ENCODE measurements at regions not wholly inside any gene's neighbourhood (a gene's known extent, or its start where the extent isn't known, plus 50 kb on each side); places are given as distances from the start of the nearest gene placed in this dataset.

DNA sequence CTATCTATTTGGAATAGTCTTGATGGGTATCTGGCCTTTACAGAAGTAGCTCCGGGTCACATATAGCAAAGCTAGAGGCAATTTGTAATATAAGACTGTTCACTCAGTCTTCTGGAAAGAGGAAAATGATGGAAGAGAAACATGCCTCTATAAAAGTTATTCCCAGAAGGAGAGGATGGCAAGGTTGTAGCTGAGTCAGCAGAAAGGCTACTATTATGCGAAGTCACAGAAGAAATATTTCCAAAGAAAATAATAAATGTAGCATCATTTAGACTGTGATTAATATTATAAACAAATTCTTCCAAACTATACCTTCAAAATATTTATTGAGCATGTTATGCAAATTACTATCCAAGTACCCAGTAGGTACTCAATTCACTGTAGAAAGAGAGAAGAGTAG, 1027.7 kb upstream of the TMEFF2 start:
- Histone ChIP-seq H3K9me3 (ENCODE audit: insufficient read depth, low read length) (no peaks in the 10 kb centered on the region), H3K4me2 (ENCODE audit: low read length) (no peak overlapping the region), H3K4me3 (ENCODE audit: low read length) (no peak overlapping the region), H3K4me1 (ENCODE audit: low read length) (no peaks in the 10 kb centered on the region), H3K27ac (ENCODE audit: low read length) (no peak overlapping the region), H3K36me3 (replicated peaks; ENCODE audit: low read depth, low read length) (no peaks in the 10 kb centered on the region), H3K9ac (ENCODE audit: low read length) (no peak overlapping the region), H2AFZ (ENCODE audit: low read depth, low read length) (no peak overlapping the region), H4K20me1 (ENCODE audit: insufficient read depth, low read length) (no peaks in the 10 kb centered on the region), H3K27me3 (ENCODE audit: low read depth, low read length) (no peaks in the 10 kb centered on the region), H3K79me2 (ENCODE audit: low read length) (no peaks in the 10 kb centered on the region)
- TF ChIP-seq EZH2phosphoT487 (IDR thresholded peaks at IDR 0.05; ENCODE audit: low read depth) = no peak
- TF ChIP-seq, protein P1, sequence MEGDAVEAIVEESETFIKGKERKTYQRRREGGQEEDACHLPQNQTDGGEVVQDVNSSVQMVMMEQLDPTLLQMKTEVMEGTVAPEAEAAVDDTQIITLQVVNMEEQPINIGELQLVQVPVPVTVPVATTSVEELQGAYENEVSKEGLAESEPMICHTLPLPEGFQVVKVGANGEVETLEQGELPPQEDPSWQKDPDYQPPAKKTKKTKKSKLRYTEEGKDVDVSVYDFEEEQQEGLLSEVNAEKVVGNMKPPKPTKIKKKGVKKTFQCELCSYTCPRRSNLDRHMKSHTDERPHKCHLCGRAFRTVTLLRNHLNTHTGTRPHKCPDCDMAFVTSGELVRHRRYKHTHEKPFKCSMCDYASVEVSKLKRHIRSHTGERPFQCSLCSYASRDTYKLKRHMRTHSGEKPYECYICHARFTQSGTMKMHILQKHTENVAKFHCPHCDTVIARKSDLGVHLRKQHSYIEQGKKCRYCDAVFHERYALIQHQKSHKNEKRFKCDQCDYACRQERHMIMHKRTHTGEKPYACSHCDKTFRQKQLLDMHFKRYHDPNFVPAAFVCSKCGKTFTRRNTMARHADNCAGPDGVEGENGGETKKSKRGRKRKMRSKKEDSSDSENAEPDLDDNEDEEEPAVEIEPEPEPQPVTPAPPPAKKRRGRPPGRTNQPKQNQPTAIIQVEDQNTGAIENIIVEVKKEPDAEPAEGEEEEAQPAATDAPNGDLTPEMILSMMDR (IDR thresholded peaks at IDR 0.05; ENCODE audit: low read depth, low read length) = no peak

DNA sequence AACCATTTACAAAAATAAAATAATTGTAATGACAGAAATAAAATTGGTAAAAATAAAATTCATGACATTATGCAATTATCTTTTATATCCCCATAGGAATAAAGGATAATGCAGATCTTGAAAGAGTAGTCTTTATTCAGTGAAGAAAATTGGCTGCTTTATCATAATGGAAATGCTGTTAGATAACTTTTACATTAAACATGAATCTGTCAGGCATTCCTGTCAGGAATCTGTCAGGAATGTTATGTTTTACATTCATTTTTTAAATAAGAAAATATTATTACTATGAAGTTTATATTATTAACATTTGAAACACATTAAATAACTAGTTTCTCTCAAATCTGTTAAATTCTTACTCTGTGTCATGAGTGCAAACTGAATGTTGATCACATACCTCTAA, 1024.7 kb upstream of the TMEFF2 start:
- Histone ChIP-seq H3K4me3 (ENCODE audit: low read length) (no peak overlapping the region), H3K27me3 (ENCODE audit: low read depth, low read length) (no peaks in the 10 kb centered on the region), H3K9me3 (ENCODE audit: insufficient read depth, low read length) (no peaks in the 10 kb centered on the region), H2AFZ (ENCODE audit: low read depth, low read length) (no peak overlapping the region), H3K36me3 (replicated peaks; ENCODE audit: low read depth, low read length) (no peaks in the 10 kb centered on the region), H3K79me2 (ENCODE audit: low read length) (no peaks in the 10 kb centered on the region), H4K20me1 (ENCODE audit: insufficient read depth, low read length) (no peaks in the 10 kb centered on the region), H3K9ac (ENCODE audit: low read length) (no peak overlapping the region), H3K4me1 (ENCODE audit: low read length) (no peaks in the 10 kb centered on the region), H3K27ac (ENCODE audit: low read length) (no peak overlapping the region), H3K4me2 (ENCODE audit: low read length) (no peak overlapping the region)
- TF ChIP-seq, protein P1 (IDR thresholded peaks at IDR 0.05; ENCODE audit: low read depth, low read length) = no peak
- no peak for TF ChIP-seq EZH2phosphoT487 (IDR thresholded peaks at IDR 0.05; ENCODE audit: low read depth)

DNA sequence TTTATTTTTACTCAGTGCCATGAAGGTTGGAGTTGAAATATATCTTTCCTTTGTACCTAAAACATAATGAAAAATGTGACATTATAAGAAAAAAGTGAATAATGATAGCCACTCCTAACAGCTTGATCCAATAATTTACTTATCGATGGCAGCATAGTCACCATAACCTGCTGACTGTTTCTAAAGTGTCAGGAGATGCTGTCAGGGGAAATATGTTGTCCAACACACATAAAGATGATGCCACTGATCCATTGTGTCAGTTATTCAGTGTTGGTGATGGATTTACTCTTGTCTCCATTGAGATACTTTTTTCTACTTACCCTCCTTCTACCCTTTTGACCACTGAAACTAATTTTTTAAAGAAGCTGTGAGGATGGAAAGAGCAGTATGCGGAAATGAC, 1006.9 kb upstream of the TMEFF2 start:
- H3K4me2 ChIP-seq (ENCODE audit: low read length) = no peak overlapping the region
- H3K9ac ChIP-seq (ENCODE audit: low read length) = no peak overlapping the region
- no peak overlapping the region for H2AFZ ChIP-seq (ENCODE audit: low read depth, low read length)
- no peaks in the 10 kb centered on the region for H3K79me2 ChIP-seq (ENCODE audit: low read length)
- H3K4me1 ChIP-seq (ENCODE audit: low read length) = no peaks in the 10 kb centered on the region
- no peaks in the 10 kb centered on the region for H3K9me3 ChIP-seq (ENCODE audit: insufficient read depth, low read length)
- no peaks in the 10 kb centered on the region for H4K20me1 ChIP-seq (ENCODE audit: insufficient read depth, low read length)
- H3K27ac ChIP-seq (ENCODE audit: low read length) = no peak overlapping the region
- TF ChIP-seq, protein P1 (IDR thresholded peaks at IDR 0.05; ENCODE audit: low read depth, low read length) = no peak
- TF ChIP-seq EZH2phosphoT487 (IDR thresholded peaks at IDR 0.05; ENCODE audit: low read depth) = no peak
- H3K36me3 ChIP-seq (replicated peaks; ENCODE audit: low read depth, low read length) = no peaks in the 10 kb centered on the region
- no peaks in the 10 kb centered on the region for H3K27me3 ChIP-seq (ENCODE audit: low read depth, low read length)
- no peak overlapping the region for H3K4me3 ChIP-seq (ENCODE audit: low read length)

DNA sequence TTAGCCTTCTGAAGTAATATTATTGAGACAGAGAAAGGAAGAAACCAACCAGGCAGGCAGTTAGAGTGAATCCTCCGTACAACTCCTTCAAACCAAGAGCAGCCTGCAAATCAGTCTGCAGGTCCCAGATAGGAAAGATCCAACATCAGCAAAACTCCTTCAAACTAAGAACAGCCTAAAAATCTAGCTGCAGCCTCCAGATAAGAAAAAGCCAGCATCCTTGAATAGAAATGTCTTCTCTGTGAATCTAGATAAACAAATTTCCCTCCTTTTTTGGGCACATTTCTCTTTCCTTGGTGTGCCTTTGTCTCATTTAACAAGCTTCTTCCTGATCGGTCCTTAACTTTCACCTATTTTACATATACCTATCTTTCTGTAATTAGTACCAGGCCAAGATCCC, 1004.6 kb upstream of the TMEFF2 start:
- Histone ChIP-seq H4K20me1 (ENCODE audit: insufficient read depth, low read length) (no peaks in the 10 kb centered on the region), H3K27me3 (ENCODE audit: low read depth, low read length) (no peaks in the 10 kb centered on the region), H3K9ac (ENCODE audit: low read length) (no peak overlapping the region), H3K4me3 (ENCODE audit: low read length) (no peak overlapping the region), H3K79me2 (ENCODE audit: low read length) (no peaks in the 10 kb centered on the region), H3K27ac (ENCODE audit: low read length) (no peak overlapping the region), H3K36me3 (replicated peaks; ENCODE audit: low read depth, low read length) (no peaks in the 10 kb centered on the region), H3K9me3 (ENCODE audit: insufficient read depth, low read length) (no peaks in the 10 kb centered on the region), H2AFZ (ENCODE audit: low read depth, low read length) (no peak overlapping the region), H3K4me1 (ENCODE audit: low read length) (no peaks in the 10 kb centered on the region), H3K4me2 (ENCODE audit: low read length) (no peak overlapping the region)
- TF ChIP-seq, protein P1 (IDR thresholded peaks at IDR 0.05; ENCODE audit: low read depth, low read length) = no peak
